Gastroesophageal sphincter (tissue), 4 donors: ENCODE measurements at regions not wholly inside any gene's neighbourhood (a gene's known extent, or its start where the extent isn't known, plus 50 kb on each side); places are given as distances from the start of the nearest gene placed in this dataset.

ENCODE experiments used
- ATAC-seq: fragments of 150-250 bp; one replicate; pipeline ENCODE4 v1.9.1; 2016; ENCODE audit warnings: mild to moderate bottlenecking, moderate library complexity
- H3K27ac ChIP-seq, 4 donors: fragments of 200-600 bp; sonication (generic) in 3 of 4; 1 replicate in 3 of 4; 2 replicates in 1 of 4; pipeline ENCODE4 v1.5.1; 2016 to 2019
- H3K27me3 ChIP-seq: fragments of 200-600 bp; sonication (generic); one replicate; pipeline ENCODE4 v1.5.1; 2019
- H3K36me3 ChIP-seq, 2 donors: fragments of 200-600 bp; sonication (generic); one replicate each; pipeline ENCODE4 v1.5.1; 2019; ENCODE audit warnings: control low read depth in 1 of 2
- H3K4me1 ChIP-seq, 3 donors: fragments of 200-600 bp; sonication (generic); 1 replicate in 2 of 3; 2 replicates in 1 of 3; pipeline ENCODE4 v1.5.1; 2016 to 2019; ENCODE audit warnings: control low read depth in 2 of 3
- H3K4me3 ChIP-seq, 2 donors: fragments of 200-600 bp; sonication (generic); one replicate each; pipeline ENCODE4 v1.5.1; 2019; ENCODE audit warnings: mild to moderate bottlenecking in 1 of 2, moderate library complexity in 1 of 2
- H3K9me3 ChIP-seq, 3 donors: fragments of 200-600 bp; sonication (generic); one replicate each; pipeline ENCODE4 v1.5.1; 2017 to 2019; ENCODE audit warnings: control low read depth in 2 of 3
- CTCF ChIP-seq, 4 experiments: fragments of 200-600 bp in 2 of 4; fragments of 450-650 bp in 2 of 4; sonication (generic) in 1 of 4; IDR thresholded peaks; one replicate each; pipeline ENCODE4 v1.5.1; 2017 to 2019; ENCODE audit warnings: antibody characterized with exemption in 4 of 4, mild to moderate bottlenecking in 2 of 4, moderate library complexity in 2 of 4
- EP300 ChIP-seq: sonication (generic); formaldehyde crosslinking; IDR thresholded peaks from one replicate; pipeline ENCODE4 v1.6.1; 2017; ENCODE audit warnings: antibody characterized with exemption, mild to moderate bottlenecking
- POLR2A ChIP-seq, 2 donors: fragments of 450-650 bp; IDR thresholded peaks; one replicate each; pipeline ENCODE4 v1.6.1; 2017; ENCODE audit warnings: antibody characterized with exemption in 2 of 2, mild to moderate bottlenecking in 2 of 2, moderate library complexity in 1 of 2
- POLR2AphosphoS5 ChIP-seq: sonication (generic); formaldehyde crosslinking; IDR thresholded peaks from one replicate; pipeline ENCODE4 v1.6.1; 2017; ENCODE audit warnings: antibody characterized with exemption
- WGBS, 2 donors: methylation state at CpG; one replicate each; pipeline ENCODE4 v1.1.5; 2018; ENCODE audit warnings: low coverage in 1 of 2; 5-methylcytosine and 5-hydroxymethylcytosine counted together

- Histone ChIP-seq H3K4me1 (no peaks in the 10 kb centered on the region), H3K9me3 (no peaks in the 10 kb centered on the region), H3K27me3 (no peaks in the 10 kb centered on the region), H3K36me3 (no peaks in the 10 kb centered on the region), H3K4me3 (no peak overlapping the region), H3K27ac (no peak overlapping the region)
- 94 to 100% methylated on average over 1 to 3 of the region's 4 CpGs for WGBS, 2 donors
- TF ChIP-seq CTCF (IDR thresholded peaks at IDR 0.05) (no peak), EP300 (no peak), POLR2A (IDR thresholded peaks at IDR 0.05) (no peak), POLR2AphosphoS5 (no peak)
- ATAC-seq: no peak
These were observed 181.4 kb upstream of the RBPJ start for GRCh38 chr4:26139310-26139924.

- Histone ChIP-seq H3K27me3 (no peaks in the 10 kb centered on the region), H3K9me3 (no peaks in the 10 kb centered on the region), H3K27ac (peak overlapping the region in 2 of 4 donors; percentile 1 to 29), H3K36me3 (no peaks in the 10 kb centered on the region), H3K4me1 (no peaks in the 10 kb centered on the region), H3K4me3 (no peak overlapping the region)
- WGBS, 2 donors: 40 to 91% methylated on average over 1 to 4 of the region's 8 CpGs
- TF ChIP-seq POLR2A (IDR thresholded peaks at IDR 0.05) (no peak), POLR2AphosphoS5 (no peak), CTCF (IDR thresholded peaks at IDR 0.05) (no peak), EP300 (no peak)
- ATAC-seq: no peak
These were observed 180.5 kb upstream of the RBPJ start for GRCh38 chr4:26140150-26140898.

GRCh38 chr4:26141051-26141721 lies 179.6 kb upstream of the RBPJ start:
- H3K36me3 ChIP-seq: no peaks in the 10 kb centered on the region
- no peaks in the 10 kb centered on the region for H3K4me1 ChIP-seq
- H3K27me3 ChIP-seq: no peaks in the 10 kb centered on the region
- H3K27ac ChIP-seq: peak overlapping the region in 3 of 4 donors; percentile 24 to 37 (median 29)
- no peak for ATAC-seq
- H3K9me3 ChIP-seq: no peaks in the 10 kb centered on the region
- no peak overlapping the region for H3K4me3 ChIP-seq
- TF ChIP-seq POLR2A (IDR thresholded peaks at IDR 0.05) (no peak), POLR2AphosphoS5 (no peak), EP300 (no peak), CTCF (IDR thresholded peaks at IDR 0.05) (no peak)
- WGBS, 2 donors: 71 to 91% methylated on average over 2 to 7 of the region's 8 CpGs

GRCh38 chr4:26141911-26142638 lies 178.7 kb upstream of the RBPJ start:
- no peaks in the 10 kb centered on the region for H3K4me1 ChIP-seq
- WGBS, 2 donors: 58 to 72% methylated on average over 7 of the region's 8 CpGs

More at GRCh38 chr4:26141911-26142638, 178.7 kb upstream of the RBPJ start:
- no peak for TF ChIP-seq CTCF (IDR thresholded peaks at IDR 0.05)
- TF ChIP-seq POLR2AphosphoS5: peak; percentile 52
- Histone ChIP-seq H3K36me3 (no peaks in the 10 kb centered on the region), H3K27ac (peak overlapping the region in 3 of 4 donors; percentile 29 to 37 (median 36)), H3K27me3 (no peaks in the 10 kb centered on the region), H3K4me3 (no peak overlapping the region), H3K9me3 (no peaks in the 10 kb centered on the region)
- peak; percentile 73 for ATAC-seq
